GM12874 (cell line): ENCODE measurements at regions not wholly inside any gene's neighbourhood (a gene's known extent, or its start where the extent isn't known, plus 50 kb on each side); places are given as distances from the start of the nearest gene placed in this dataset.

Experiments used
- CTCF ChIP-seq: IDR thresholded peaks from 2 replicates; pipeline ENCODE4 v1.5.1; 2011; ENCODE audit warnings: low read depth, mild to moderate bottlenecking, control low read depth, low read length, moderate library complexity; ENCODE audit not compliant: insufficient read depth

GRCh38 chr16:16861546-16861945 is 482.6 kb downstream of the NPIPA7 start:
- peak; percentile 70 for TF ChIP-seq CTCF

DNA sequence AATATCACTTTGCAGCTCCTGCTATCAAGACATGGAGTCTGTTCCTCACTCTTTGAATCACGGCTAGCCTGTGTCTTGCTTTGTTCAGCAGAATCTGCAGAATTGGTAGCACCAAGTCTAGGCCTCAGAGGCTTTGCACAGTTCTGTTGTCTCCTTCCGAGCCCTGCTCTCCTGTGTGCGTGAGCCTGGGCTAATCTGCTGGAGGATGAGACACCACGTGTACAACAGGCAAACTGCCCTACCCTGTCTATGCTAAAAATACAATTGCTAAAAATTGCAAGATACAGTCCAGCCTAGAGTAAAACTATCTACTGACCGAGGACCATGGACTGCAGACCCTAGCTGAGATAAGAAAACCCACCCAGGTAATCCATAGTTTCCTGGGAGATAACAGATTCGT is 484.7 kb downstream of the NPIPA7 start:
- no peak for TF ChIP-seq CTCF

GRCh38 chr16:16864536-16864935 is 485.6 kb downstream of the NPIPA7 start:
- TF ChIP-seq CTCF = no peak

DNA sequence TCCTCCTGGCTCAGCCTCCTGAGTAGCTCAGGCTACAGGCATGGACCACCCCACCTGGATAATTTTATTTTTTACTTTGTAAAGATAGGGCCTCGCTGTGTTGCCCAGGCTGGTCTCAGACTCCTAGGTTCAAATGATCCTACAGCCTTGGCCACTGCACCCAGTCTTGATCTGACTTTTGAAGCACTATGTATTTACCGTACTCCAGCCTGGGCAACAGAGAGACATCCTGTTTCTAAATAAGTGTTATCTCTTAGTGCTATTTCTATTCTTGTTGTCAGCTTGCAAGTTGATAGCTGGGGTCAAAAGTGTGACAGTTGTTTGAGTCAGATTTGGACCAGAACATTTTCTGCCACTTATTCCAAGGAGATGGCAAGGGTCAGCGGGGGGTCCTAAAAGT is 486.4 kb downstream of the NPIPA7 start:
- no peak for TF ChIP-seq CTCF

GRCh38 chr16:16867973-16868372 is 489.0 kb downstream of the NPIPA7 start:
- no peak for TF ChIP-seq CTCF

DNA sequence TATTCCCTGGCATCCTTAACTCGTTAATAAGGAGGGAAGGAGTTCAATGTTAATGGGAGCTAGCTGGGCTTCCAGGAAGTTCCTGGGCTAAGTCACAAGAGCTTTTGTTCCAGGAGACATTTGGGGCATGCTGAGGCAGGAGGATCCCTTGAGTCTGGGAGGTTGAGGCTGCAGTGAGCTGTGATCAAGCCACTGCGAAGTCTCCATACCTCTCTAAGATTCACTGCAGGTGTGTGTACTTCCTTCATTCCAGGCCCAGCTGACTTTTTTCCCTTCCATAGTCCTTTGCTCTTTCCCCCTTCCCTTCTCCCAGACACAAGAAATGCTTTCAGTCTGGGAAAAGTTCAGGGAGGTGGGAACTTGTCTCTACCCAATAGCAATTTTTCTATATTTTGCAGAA is 489.8 kb downstream of the NPIPA7 start:
- no peak for TF ChIP-seq CTCF

DNA sequence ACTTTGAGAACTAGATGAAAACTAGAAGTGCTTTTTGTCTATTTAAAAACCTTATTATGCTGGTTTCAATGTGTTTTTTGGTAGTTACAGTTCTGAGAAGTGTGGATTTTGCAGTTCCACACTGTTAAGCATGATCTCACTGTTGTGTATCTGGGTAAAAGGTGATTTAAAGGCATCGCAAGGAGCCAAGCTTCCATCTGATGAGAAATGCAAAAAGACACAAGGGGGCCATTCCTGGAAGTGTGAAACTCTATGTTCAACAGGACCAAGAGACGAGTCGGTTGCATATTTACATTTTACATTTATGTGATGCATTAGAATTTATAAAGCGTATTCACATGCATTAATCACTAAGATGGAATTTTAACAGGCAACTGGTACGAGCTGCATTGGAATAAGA is 490.8 kb downstream of the NPIPA7 start:
- TF ChIP-seq CTCF = no peak

- no peak for TF ChIP-seq CTCF
Observed at GRCh38 chr16:16871196-16871595, 492.3 kb downstream of the NPIPA7 start.
